IMR-90 (cell line): ENCODE measurements at regions not wholly inside any gene's neighbourhood (a gene's known extent, or its start where the extent isn't known, plus 50 kb on each side); places are given as distances from the start of the nearest gene placed in this dataset.
"Not testable (repeated sequence)": the region's sequence is repeated elsewhere in the genome, so short reads cannot be mapped to it uniquely, and the experiment has no call there.

Experiments
- ATAC-seq: fragments of 200-7000 bp; cut with Tn5 transposase; 2 replicates; pipeline ENCODE4 v1.9.1; 2020; ENCODE audit warnings: low read depth, mild to moderate bottlenecking, moderate library complexity
- BruUV-seq: library from RNA; stranded (reverse); fragments of 400-500 nt; replicated peaks from 2 replicates; lab custom pipeline; 2021; lab: Mats Ljungman, UMichigan
- CTCF ChIA-PET: fragments of 300-600 bp; formaldehyde crosslinking; extraction: SDS; loops from one replicate; lab custom pipeline; 2021; ENCODE audit warnings: antibody characterized with exemption; lab: Yijun Ruan, JAX
- POLR2A ChIA-PET: fragments of 300-600 bp; sonication (Branson Sonifier 250); formaldehyde crosslinking; loops from one replicate; lab custom pipeline; 2022; ENCODE audit warnings: antibody characterized with exemption; ENCODE audit not compliant: unreplicated experiment; lab: Charles Lee
- DNase-seq: peaks from one replicate; pipeline ENCODE4 v3.0.0; 2013
- H2AFZ ChIP-seq: replicated peaks from 2 replicates; pipeline ENCODE3; 2013; ENCODE audit warnings: low read length, mild to moderate bottlenecking; ENCODE audit not compliant: poor library complexity
- H2AK5ac ChIP-seq: 2 replicates; pipeline ENCODE4 v1.6.1; 2013; ENCODE audit warnings: low read depth, low read length, inconsistent platforms
- H2AK9ac ChIP-seq: replicated peaks from 2 replicates; pipeline ENCODE3; 2013; ENCODE audit warnings: mild to moderate bottlenecking, low read depth, low read length, moderate library complexity; ENCODE audit not compliant: poor library complexity
- H2BK120ac ChIP-seq: 2 replicates; pipeline ENCODE4 v1.6.1; 2013; ENCODE audit warnings: low read depth, low read length, inconsistent platforms
- H2BK15ac ChIP-seq: 3 replicates; pipeline ENCODE4 v1.6.1; 2013; ENCODE audit warnings: low read depth, low read length, inconsistent platforms
- H2BK20ac ChIP-seq: 2 replicates; pipeline ENCODE4 v1.6.1; 2013; ENCODE audit warnings: low read depth, mild to moderate bottlenecking, inconsistent platforms, low read length, moderate library complexity
- H2BK5ac ChIP-seq: 2 replicates; pipeline ENCODE4 v1.6.1; 2013; ENCODE audit warnings: mild to moderate bottlenecking, low read depth, low read length, inconsistent platforms; ENCODE audit not compliant: poor library complexity, severe bottlenecking
- H3K14ac ChIP-seq: replicated peaks from 2 replicates; pipeline ENCODE4 v1.6.1; 2013; ENCODE audit warnings: low read depth, low read length, inconsistent platforms
- H3K18ac ChIP-seq: 2 replicates; pipeline ENCODE4 v1.6.1; 2013; ENCODE audit warnings: low read depth, low read length, control low read depth
- H3K23ac ChIP-seq: 2 replicates; pipeline ENCODE4 v1.6.1; 2013; ENCODE audit warnings: low read depth, low read length, inconsistent platforms
- H3K27ac ChIP-seq: 2 replicates; pipeline ENCODE4 v1.5.1; 2013; ENCODE audit warnings: mild to moderate bottlenecking, control low read depth, low read length; ENCODE audit not compliant: insufficient read depth
- H3K27me3 ChIP-seq: 2 replicates; pipeline ENCODE4 v1.6.1; 2013; ENCODE audit warnings: low read length; ENCODE audit not compliant: control insufficient read depth, insufficient read depth
- H3K36me3 ChIP-seq: 2 replicates; pipeline ENCODE4 v1.6.1; 2013; ENCODE audit warnings: low read length, mixed read lengths; ENCODE audit not compliant: control insufficient read depth, insufficient read depth
- H3K4ac ChIP-seq: 2 replicates; pipeline ENCODE4 v1.6.1; 2013; ENCODE audit warnings: low read depth, low read length, inconsistent platforms
- H3K4me1 ChIP-seq: 2 replicates; pipeline ENCODE4 v1.6.1; 2013; ENCODE audit warnings: low read length, mixed read lengths; ENCODE audit not compliant: control insufficient read depth, insufficient read depth
- H3K4me2 ChIP-seq: 2 replicates; pipeline ENCODE4 v1.6.1; 2013; ENCODE audit warnings: low read depth, mild to moderate bottlenecking, control low read depth, low read length, moderate library complexity
- H3K4me3 ChIP-seq: 2 replicates; pipeline ENCODE4 v1.5.1; 2013; ENCODE audit warnings: low read depth, mild to moderate bottlenecking, control low read depth, low read length, moderate library complexity; ENCODE audit not compliant: insufficient read depth
- H3K56ac ChIP-seq: 2 replicates; pipeline ENCODE4 v1.6.1; 2013; ENCODE audit warnings: low read length, inconsistent platforms; ENCODE audit not compliant: insufficient read depth; ENCODE audit errors: extremely low read depth
- H3K79me1 ChIP-seq, 2 experiments: 2 replicates each; pipeline ENCODE4 v1.6.1; 2013; ENCODE audit warnings: low read length in 2 of 2, inconsistent platforms in 1 of 2, low read depth in 1 of 2
- H3K9ac ChIP-seq: 2 replicates; pipeline ENCODE4 v1.6.1; 2013; ENCODE audit warnings: low read depth, low read length, control low read depth
- H3K9me1 ChIP-seq: 2 replicates; pipeline ENCODE4 v1.6.1; 2013; ENCODE audit warnings: low read length, inconsistent platforms; ENCODE audit not compliant: insufficient read depth
- H3K9me3 ChIP-seq: 2 replicates; pipeline ENCODE4 v1.6.1; 2013; ENCODE audit warnings: low read length; ENCODE audit not compliant: control insufficient read depth, insufficient read depth
- H4K20me1 ChIP-seq: 2 replicates; pipeline ENCODE4 v1.6.1; 2013; ENCODE audit warnings: low read length, inconsistent platforms; ENCODE audit not compliant: insufficient read depth
- H4K5ac ChIP-seq: 2 replicates; pipeline ENCODE4 v1.6.1; 2013; ENCODE audit warnings: mild to moderate bottlenecking, low read depth, low read length, control low read depth
- H4K8ac ChIP-seq, 2 experiments: 2 replicates each; pipeline ENCODE4 v1.6.1; 2013; ENCODE audit warnings: low read depth in 2 of 2, low read length in 2 of 2, control low read depth in 1 of 2, inconsistent platforms in 1 of 2
- H4K91ac ChIP-seq: 2 replicates; pipeline ENCODE4 v1.6.1; 2013; ENCODE audit warnings: low read depth, low read length, inconsistent platforms; ENCODE audit not compliant: insufficient read depth
- WGBS, 2 experiments: methylation state at CpG; one replicate each; pipeline versions ENCODE4 v1.1.5 to v1.1.7; 2013; ENCODE audit warnings: missing lambda C conversion rate in 2 of 2; ENCODE audit not compliant: insufficient read length in 1 of 2; ENCODE audit errors: extremely low coverage in 2 of 2; 5-methylcytosine and 5-hydroxymethylcytosine counted together
- dilution Hi-C: fragments of 300-500 bp; cut with HindIII; formaldehyde crosslinking; loops from one replicate; pipeline ENCODE4 v1.14.3; 2018; ENCODE audit warnings: low sequenced_read_pairs; ENCODE audit not compliant: unreplicated experiment
- in situ Hi-C: fragments of 300-500 bp; cut with MboI; formaldehyde crosslinking; loops from 3 replicates; pipeline ENCODE4 v1.14.3; 2019; ENCODE audit warnings: low sequenced_read_pairs, inconsistent platforms, mixed read lengths
- intact Hi-C: fragments of 100-400 bp; cut with micrococcal nuclease; formaldehyde crosslinking; loops from 2 replicates; pipeline ENCODE4 v1.10.0; 2022

- H4K91ac ChIP-seq, BruUV-seq, H3K79me1 ChIP-seq, H3K36me3 ChIP-seq, H3K4me1 ChIP-seq, H3K9me1 ChIP-seq, H3K27ac ChIP-seq, H3K4ac ChIP-seq, H2AK9ac ChIP-seq, H4K8ac ChIP-seq, H3K56ac ChIP-seq, H2AFZ ChIP-seq, intact Hi-C loops, H2BK120ac ChIP-seq, H2BK5ac ChIP-seq, H3K27me3 ChIP-seq, H2AK5ac ChIP-seq, in situ Hi-C loops, H3K4me2 ChIP-seq, H3K4me3 ChIP-seq, dilution Hi-C loops, H3K14ac ChIP-seq, H3K9me3 ChIP-seq, H4K20me1 ChIP-seq, H3K9ac ChIP-seq, H3K23ac ChIP-seq, H4K5ac ChIP-seq, H3K18ac ChIP-seq, DNase-seq, H2BK20ac ChIP-seq, H2BK15ac ChIP-seq, ATAC-seq: not testable (repeated sequence)
- ChIA-PET CTCF (interaction anchor here (0.6 kb wide), 1 partner anchor 749 kb away, joined by 4 read pairs; no protein-coding TSS in a partner anchor), POLR2A (interaction anchor here (0.7 kb wide), 1 partner anchor 12 kb away, joined by 3 read pairs; no protein-coding TSS in a partner anchor)
- WGBS, 2 experiments: 70% methylated on average over 4 of the region's 11 CpGs; no CpG with 5 or more reads in 1 of the 2 experiments
These were observed 129.3 kb downstream of the CDRT15L2 start for GRCh38 chr17:20708821-20709220.

GRCh38 chr17:20716481-20716880 lies 137.0 kb downstream of the CDRT15L2 start:
- H4K8ac ChIP-seq, H3K4me3 ChIP-seq, H3K23ac ChIP-seq, H2BK120ac ChIP-seq, H3K4me1 ChIP-seq, H2BK15ac ChIP-seq, H3K9ac ChIP-seq, H3K9me3 ChIP-seq, H4K20me1 ChIP-seq, ATAC-seq, H3K9me1 ChIP-seq, H4K91ac ChIP-seq, H2BK20ac ChIP-seq, H3K4me2 ChIP-seq, H2BK5ac ChIP-seq, H3K4ac ChIP-seq, H2AK5ac ChIP-seq, H3K18ac ChIP-seq, in situ Hi-C loops, CTCF ChIA-PET, H3K36me3 ChIP-seq, H3K27ac ChIP-seq, H2AFZ ChIP-seq, POLR2A ChIA-PET, DNase-seq, H3K27me3 ChIP-seq, H4K5ac ChIP-seq, H2AK9ac ChIP-seq, dilution Hi-C loops, H3K79me1 ChIP-seq, H3K56ac ChIP-seq, H3K14ac ChIP-seq, BruUV-seq, intact Hi-C loops: not testable (repeated sequence)
- WGBS, 2 experiments: no CpG with 5 or more reads among the region's 3 CpGs
